ENCODE measurements at regions not wholly inside any gene's neighbourhood (a gene's known extent, or its start where the extent isn't known, plus 50 kb on each side); places are given as distances from the start of the nearest gene placed in this dataset.

GRCh38 chr10:130854151-130854550 is 457.4 kb downstream of the TCERG1L start:
- TF ChIP-seq, protein P1, sequence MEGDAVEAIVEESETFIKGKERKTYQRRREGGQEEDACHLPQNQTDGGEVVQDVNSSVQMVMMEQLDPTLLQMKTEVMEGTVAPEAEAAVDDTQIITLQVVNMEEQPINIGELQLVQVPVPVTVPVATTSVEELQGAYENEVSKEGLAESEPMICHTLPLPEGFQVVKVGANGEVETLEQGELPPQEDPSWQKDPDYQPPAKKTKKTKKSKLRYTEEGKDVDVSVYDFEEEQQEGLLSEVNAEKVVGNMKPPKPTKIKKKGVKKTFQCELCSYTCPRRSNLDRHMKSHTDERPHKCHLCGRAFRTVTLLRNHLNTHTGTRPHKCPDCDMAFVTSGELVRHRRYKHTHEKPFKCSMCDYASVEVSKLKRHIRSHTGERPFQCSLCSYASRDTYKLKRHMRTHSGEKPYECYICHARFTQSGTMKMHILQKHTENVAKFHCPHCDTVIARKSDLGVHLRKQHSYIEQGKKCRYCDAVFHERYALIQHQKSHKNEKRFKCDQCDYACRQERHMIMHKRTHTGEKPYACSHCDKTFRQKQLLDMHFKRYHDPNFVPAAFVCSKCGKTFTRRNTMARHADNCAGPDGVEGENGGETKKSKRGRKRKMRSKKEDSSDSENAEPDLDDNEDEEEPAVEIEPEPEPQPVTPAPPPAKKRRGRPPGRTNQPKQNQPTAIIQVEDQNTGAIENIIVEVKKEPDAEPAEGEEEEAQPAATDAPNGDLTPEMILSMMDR (IDR thresholded peaks at IDR 0.05) = no peak
- no peak for TF ChIP-seq POLR2A (IDR thresholded peaks at IDR 0.05)
- no peak for TF ChIP-seq EP300 (IDR thresholded peaks at IDR 0.05)
